ENCODE measurements at regions not wholly inside any gene's neighbourhood (a gene's known extent, or its start where the extent isn't known, plus 50 kb on each side); places are given as distances from the start of the nearest gene placed in this dataset.

GRCh38 chr3:90069748-90070147, 962.3 kb downstream of the EPHA3 start:
- TF ChIP-seq POLR2A (IDR thresholded peaks at IDR 0.05) = no peak
- no peak for TF ChIP-seq CTCF (IDR thresholded peaks at IDR 0.05)

Measured in Peyer's patch (tissue), 4 donors.